GM23248 (cell line): ENCODE measurements at regions not wholly inside any gene's neighbourhood (a gene's known extent, or its start where the extent isn't known, plus 50 kb on each side); places are given as distances from the start of the nearest gene placed in this dataset.

ENCODE experiments used
- DNase-seq: peaks from one replicate; pipeline ENCODE4 v3.0.0-alpha.2; 2015
- H2AFZ ChIP-seq: fragments of 200-600 bp; sonication (generic); 2 replicates; pipeline ENCODE4 v1.6.1; 2016; ENCODE audit warnings: antibody characterized with exemption
- H3F3A ChIP-seq: fragments of 200-600 bp; sonication (generic); 2 replicates; pipeline ENCODE4 v1.6.1; 2016; ENCODE audit warnings: mild to moderate bottlenecking, antibody characterized with exemption, mixed run types; ENCODE audit not compliant: insufficient read depth
- H3K27ac ChIP-seq: fragments of 200-600 bp; sonication (generic); 2 replicates; pipeline ENCODE4 v1.5.1; 2016; ENCODE audit warnings: mild to moderate bottlenecking
- H3K27me3 ChIP-seq: fragments of 200-600 bp; sonication (generic); replicated peaks from 2 replicates; pipeline ENCODE4 v1.6.1; 2016; ENCODE audit warnings: mild to moderate bottlenecking; ENCODE audit not compliant: insufficient read depth
- H3K36me3 ChIP-seq: fragments of 200-600 bp; sonication (generic); 2 replicates; pipeline ENCODE4 v1.6.1; 2016; ENCODE audit warnings: low read depth, mild to moderate bottlenecking
- H3K4me1 ChIP-seq: fragments of 200-600 bp; sonication (generic); 2 replicates; pipeline ENCODE4 v1.6.1; 2016; ENCODE audit warnings: mild to moderate bottlenecking; ENCODE audit not compliant: insufficient read depth
- H3K4me2 ChIP-seq: fragments of 200-600 bp; sonication (generic); one replicate; pipeline ENCODE4 v1.6.1; 2016; ENCODE audit warnings: mild to moderate bottlenecking; ENCODE audit not compliant: unreplicated experiment
- H3K4me3 ChIP-seq: fragments of 200-600 bp; sonication (generic); 2 replicates; pipeline ENCODE4 v1.5.1; 2016; ENCODE audit warnings: mild to moderate bottlenecking
- H3K79me2 ChIP-seq: fragments of 200-600 bp; sonication (generic); 2 replicates; pipeline ENCODE4 v1.6.1; 2016; ENCODE audit warnings: mild to moderate bottlenecking; ENCODE audit not compliant: insufficient read depth
- H3K9ac ChIP-seq: fragments of 200-600 bp; sonication (generic); 2 replicates; pipeline ENCODE4 v1.6.1; 2016; ENCODE audit warnings: mild to moderate bottlenecking
- H3K9me2 ChIP-seq: fragments of 200-600 bp; sonication (generic); 2 replicates; pipeline ENCODE4 v1.6.1; 2016; ENCODE audit warnings: mixed run types, mild to moderate bottlenecking, moderate library complexity; ENCODE audit not compliant: insufficient read depth
- H3K9me3 ChIP-seq: fragments of 200-600 bp; sonication (generic); one replicate; pipeline ENCODE4 v1.6.1; 2017; ENCODE audit warnings: low read depth
- H4K20me1 ChIP-seq: fragments of 200-600 bp; sonication (generic); 2 replicates; pipeline ENCODE4 v1.6.0; 2016; ENCODE audit not compliant: insufficient read depth
- EZH2 ChIP-seq: fragments of 200-600 bp; sonication (generic); IDR thresholded peaks from 2 replicates; pipeline ENCODE4 v1.6.1; 2018; ENCODE audit warnings: antibody characterized with exemption, mild to moderate bottlenecking; ENCODE audit not compliant: insufficient read depth, poor library complexity, severe bottlenecking
- EZH2phosphoT487 ChIP-seq: fragments of 200-600 bp; sonication (generic); IDR thresholded peaks from 2 replicates; pipeline ENCODE4 v1.6.1; 2018; ENCODE audit warnings: antibody characterized with exemption, moderate library complexity, mild to moderate bottlenecking, low read depth; ENCODE audit not compliant: insufficient read depth
- WGBS, 2 experiments: methylation state at CpG; one replicate each; pipeline ENCODE4 v1.1.6; 2015 to 2017; ENCODE audit warnings: low lambda C conversion rate in 2 of 2, low coverage in 1 of 2; ENCODE audit errors: missing lambda C conversion rate in 2 of 2; 5-methylcytosine and 5-hydroxymethylcytosine counted together
- in situ Hi-C: fragments of 300-500 bp; cut with MboI; formaldehyde crosslinking; loops from 2 replicates; pipeline ENCODE4 v1.15.0; 2020

- H3K27me3 ChIP-seq = no peaks in the 10 kb centered on the region
- no peak overlapping the region for H3K4me2 ChIP-seq
- no peak for DNase-seq
- H3K27ac ChIP-seq = no peak overlapping the region
- in situ Hi-C loops = no loop called here
- no peak overlapping the region for H3K9ac ChIP-seq
- H3K79me2 ChIP-seq = peaks cover 85% of the 10 kb centered on the region
- H3K9me3 ChIP-seq = no peaks in the 10 kb centered on the region
- H3K36me3 ChIP-seq = peaks cover 4% of the 10 kb centered on the region; the same call in 1 of the 2 replicates
- H3K4me3 ChIP-seq = no peak overlapping the region
- peaks cover 12% of the 10 kb centered on the region; the same call in 1 of the 2 replicates for H3K4me1 ChIP-seq
- no peak for TF ChIP-seq EZH2phosphoT487
- TF ChIP-seq EZH2 = no peak
- WGBS, 2 experiments = 92 to 95% methylated on average over 2 of the region's 2 CpGs
- no peaks in the 10 kb centered on the region for H3K9me2 ChIP-seq
- H2AFZ ChIP-seq = no peak overlapping the region
- H3F3A ChIP-seq = peaks cover 5% of the 10 kb centered on the region
- no peaks in the 10 kb centered on the region for H4K20me1 ChIP-seq
Measured at GRCh38 chr19:27795369-27795768, 1417.6 kb downstream of the UQCRFS1 start.

DNA sequence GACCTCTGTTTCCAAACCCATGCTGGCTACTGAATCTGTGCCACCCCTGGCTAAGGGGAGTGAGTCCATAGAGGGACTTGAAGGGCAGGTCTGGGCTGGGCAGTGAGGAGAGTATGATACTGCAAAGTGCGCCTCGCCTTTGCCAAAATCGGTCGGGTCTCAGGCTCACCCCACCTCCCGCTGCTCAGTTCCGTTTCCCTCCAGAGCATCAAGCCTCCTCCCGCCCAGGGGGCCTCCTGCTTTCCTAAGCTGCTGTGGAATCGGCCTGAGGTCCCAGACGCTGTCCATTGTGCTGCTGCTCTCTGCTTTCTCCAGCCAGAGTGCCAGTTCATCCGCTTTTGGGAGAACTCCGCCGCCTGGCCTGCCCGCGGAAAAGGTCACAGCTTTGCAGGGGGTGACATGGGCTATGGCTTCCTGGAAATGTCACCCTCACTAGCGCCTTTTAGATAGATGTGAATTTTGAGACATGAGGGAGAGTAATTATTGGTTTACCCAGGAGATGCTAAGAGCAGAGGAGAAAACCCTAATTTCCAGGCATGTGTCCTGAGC lies 1418.4 kb downstream of the UQCRFS1 start:
- Histone ChIP-seq H3K27me3 (no peaks in the 10 kb centered on the region), H4K20me1 (no peaks in the 10 kb centered on the region), H3K4me3 (peak overlapping the region; percentile 93), H3K36me3 (peaks cover 4% of the 10 kb centered on the region; the same call in 1 of the 2 replicates), H3K9me2 (no peaks in the 10 kb centered on the region), H3K4me1 (peaks cover 12% of the 10 kb centered on the region; the same call in 1 of the 2 replicates), H3K79me2 (peaks cover 85% of the 10 kb centered on the region), H3K9me3 (no peaks in the 10 kb centered on the region), H3K9ac (peak overlapping the region; percentile 85), H3K27ac (peak overlapping the region; percentile 74; the same call in 1 of the 2 replicates), H2AFZ (peak overlapping the region; percentile 96), H3K4me2 (peak overlapping the region; percentile 89), H3F3A (peaks cover 5% of the 10 kb centered on the region)
- in situ Hi-C loops = no loop called here
- WGBS, 2 experiments = 11 to 12% methylated on average over 14 to 15 of the region's 15 CpGs
- peak; percentile 79 for DNase-seq
- TF ChIP-seq EZH2 = no peak
- TF ChIP-seq EZH2phosphoT487 = no peak

- in situ Hi-C loops = no loop called here
- Histone ChIP-seq H3K9ac (peak overlapping the region; percentile 85), H3K27me3 (no peaks in the 10 kb centered on the region), H2AFZ (peak overlapping the region; percentile 96), H3K79me2 (peaks cover 84% of the 10 kb centered on the region), H3K27ac (peak overlapping the region; percentile 74), H3K4me1 (peaks cover 12% of the 10 kb centered on the region; the same call in 1 of the 2 replicates), H3K4me3 (peak overlapping the region; percentile 93), H3K9me2 (no peaks in the 10 kb centered on the region), H3K4me2 (peak overlapping the region; percentile 89), H3F3A (peaks cover 5% of the 10 kb centered on the region), H3K36me3 (peaks cover 4% of the 10 kb centered on the region; the same call in 1 of the 2 replicates), H4K20me1 (no peaks in the 10 kb centered on the region), H3K9me3 (no peaks in the 10 kb centered on the region)
- peak; percentile 99 for DNase-seq
- TF ChIP-seq EZH2phosphoT487 (no peak), EZH2 (no peak)
- 0 to 1% methylated on average over 49 to 50 of the region's 51 CpGs for whole genome bisulfite sequencing, 2 experiments
Measured at GRCh38 chr19:27793644-27794493, 1419.1 kb downstream of the UQCRFS1 start.

DNA sequence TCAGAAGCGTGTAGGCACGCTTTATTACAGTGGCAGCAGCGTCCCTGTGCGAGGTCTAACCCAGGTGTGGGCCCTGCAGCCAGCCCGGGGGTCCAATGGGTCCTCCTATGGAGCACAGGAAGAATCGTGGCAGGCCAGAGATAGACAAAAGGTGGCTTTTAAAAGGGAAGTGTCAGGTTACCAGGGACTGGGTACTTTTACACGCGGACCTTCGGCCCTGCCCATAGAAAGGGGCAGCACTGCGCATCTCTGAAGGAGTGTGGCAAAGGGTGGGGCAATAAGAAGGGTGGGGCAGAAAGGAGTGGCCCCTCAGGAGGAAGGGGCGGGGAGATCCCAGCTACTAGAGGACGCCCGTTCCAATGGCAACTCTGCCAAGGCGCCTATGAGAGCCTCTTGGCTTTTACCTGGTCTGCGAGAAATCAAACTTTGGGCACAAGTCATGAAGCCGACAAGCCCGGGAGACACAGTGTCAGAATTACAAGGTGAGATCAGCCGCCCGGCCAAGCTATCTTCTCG lies 1419.8 kb downstream of the UQCRFS1 start:
- in situ Hi-C loops = no loop called here
- Histone ChIP-seq H3K9me2 (no peaks in the 10 kb centered on the region), H3K9ac (peak overlapping the region; percentile 85), H3K79me2 (peaks cover 86% of the 10 kb centered on the region), H3K27ac (peak overlapping the region; percentile 74), H2AFZ (peak overlapping the region; percentile 96), H3K36me3 (peaks cover 4% of the 10 kb centered on the region; the same call in 1 of the 2 replicates), H3K4me3 (peak overlapping the region; percentile 93), H3K4me2 (peak overlapping the region; percentile 87), H3K9me3 (no peaks in the 10 kb centered on the region), H3K27me3 (no peaks in the 10 kb centered on the region), H3K4me1 (peaks cover 12% of the 10 kb centered on the region; the same call in 1 of the 2 replicates), H4K20me1 (no peaks in the 10 kb centered on the region), H3F3A (peaks cover 5% of the 10 kb centered on the region)
- TF ChIP-seq EZH2phosphoT487 (no peak), EZH2 (no peak)
- peak; percentile 89 for DNase-seq
- 1% methylated on average over 18 to 20 of the region's 20 CpGs for WGBS, 2 experiments
